Neural progenitor cell (in vitro differentiated cells): ENCODE measurements at regions not wholly inside any gene's neighbourhood (a gene's known extent, or its start where the extent isn't known, plus 50 kb on each side); places are given as distances from the start of the nearest gene placed in this dataset.

Source experiments
- EZH2 ChIP-seq: fragments of 200-600 bp; sonication (generic); IDR thresholded peaks from 2 replicates; pipeline ENCODE4 v1.6.1; 2017; ENCODE audit warnings: antibody characterized with exemption, mild to moderate bottlenecking, moderate library complexity
- EZH2phosphoT487 ChIP-seq: fragments of 200-600 bp; sonication (generic); IDR thresholded peaks from 2 replicates; pipeline ENCODE4 v1.6.1; 2017; ENCODE audit warnings: antibody characterized with exemption
- TF ChIP-seq, protein P1 (sequence below): fragments of 200-600 bp; sonication (generic); IDR thresholded peaks from 2 replicates; pipeline ENCODE4 v1.5.1; 2017; ENCODE audit warnings: antibody characterized with exemption, mild to moderate bottlenecking

DNA sequence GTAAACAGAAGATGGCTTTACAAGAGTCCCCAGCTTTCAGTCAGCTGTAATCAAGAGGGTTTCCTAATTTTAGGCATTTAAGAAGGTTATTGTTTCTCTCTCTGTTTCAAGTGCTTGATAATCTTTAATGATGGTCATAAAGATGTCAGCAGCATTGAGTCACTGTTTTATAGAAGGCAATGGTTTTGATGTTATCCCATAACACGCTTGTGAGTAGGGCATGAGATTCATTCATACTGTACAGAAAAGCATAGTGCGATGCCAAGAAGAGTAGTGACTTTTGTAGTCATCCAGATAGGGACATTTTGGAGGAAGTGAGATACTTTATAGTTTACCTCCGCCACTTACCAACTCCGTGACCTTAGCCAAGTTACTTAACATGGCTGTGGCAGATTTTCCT, 364.2 kb upstream of the SLC10A2 start:
- TF ChIP-seq, protein P1, sequence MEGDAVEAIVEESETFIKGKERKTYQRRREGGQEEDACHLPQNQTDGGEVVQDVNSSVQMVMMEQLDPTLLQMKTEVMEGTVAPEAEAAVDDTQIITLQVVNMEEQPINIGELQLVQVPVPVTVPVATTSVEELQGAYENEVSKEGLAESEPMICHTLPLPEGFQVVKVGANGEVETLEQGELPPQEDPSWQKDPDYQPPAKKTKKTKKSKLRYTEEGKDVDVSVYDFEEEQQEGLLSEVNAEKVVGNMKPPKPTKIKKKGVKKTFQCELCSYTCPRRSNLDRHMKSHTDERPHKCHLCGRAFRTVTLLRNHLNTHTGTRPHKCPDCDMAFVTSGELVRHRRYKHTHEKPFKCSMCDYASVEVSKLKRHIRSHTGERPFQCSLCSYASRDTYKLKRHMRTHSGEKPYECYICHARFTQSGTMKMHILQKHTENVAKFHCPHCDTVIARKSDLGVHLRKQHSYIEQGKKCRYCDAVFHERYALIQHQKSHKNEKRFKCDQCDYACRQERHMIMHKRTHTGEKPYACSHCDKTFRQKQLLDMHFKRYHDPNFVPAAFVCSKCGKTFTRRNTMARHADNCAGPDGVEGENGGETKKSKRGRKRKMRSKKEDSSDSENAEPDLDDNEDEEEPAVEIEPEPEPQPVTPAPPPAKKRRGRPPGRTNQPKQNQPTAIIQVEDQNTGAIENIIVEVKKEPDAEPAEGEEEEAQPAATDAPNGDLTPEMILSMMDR: no peak
- TF ChIP-seq EZH2 (no peak), EZH2phosphoT487 (no peak)
